HG02852 (cell line): ENCODE measurements at regions not wholly inside any gene's neighbourhood (a gene's known extent, or its start where the extent isn't known, plus 50 kb on each side); places are given as distances from the start of the nearest gene placed in this dataset.

Source experiments
- ATAC-seq: cut with Tn5 transposase; IDR thresholded peaks from one replicate; pipeline ENCODE4 v1.9.1; 2021; ENCODE audit warnings: mild to moderate bottlenecking, moderate library complexity; ENCODE audit not compliant: unreplicated experiment

DNA sequence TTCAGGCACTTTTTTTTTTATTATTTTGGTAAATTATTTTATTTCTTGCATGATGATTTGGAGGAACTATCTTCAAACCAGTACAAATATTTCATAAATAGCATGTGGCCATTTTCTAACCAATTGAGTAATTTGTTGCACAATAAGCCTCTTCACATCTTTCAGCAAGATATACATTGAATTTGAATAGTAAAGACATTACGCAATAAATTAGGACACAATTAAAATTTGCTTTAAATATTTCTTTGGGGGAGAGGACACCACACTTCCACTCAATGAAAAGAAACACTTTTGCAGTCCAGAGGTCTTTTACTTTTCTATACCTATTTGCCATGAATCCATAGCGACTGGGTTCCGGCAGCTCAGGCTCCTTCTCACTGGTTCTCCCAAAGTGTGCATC is 762.6 kb upstream of the GOLIM4 start:
- no peak for ATAC-seq

DNA sequence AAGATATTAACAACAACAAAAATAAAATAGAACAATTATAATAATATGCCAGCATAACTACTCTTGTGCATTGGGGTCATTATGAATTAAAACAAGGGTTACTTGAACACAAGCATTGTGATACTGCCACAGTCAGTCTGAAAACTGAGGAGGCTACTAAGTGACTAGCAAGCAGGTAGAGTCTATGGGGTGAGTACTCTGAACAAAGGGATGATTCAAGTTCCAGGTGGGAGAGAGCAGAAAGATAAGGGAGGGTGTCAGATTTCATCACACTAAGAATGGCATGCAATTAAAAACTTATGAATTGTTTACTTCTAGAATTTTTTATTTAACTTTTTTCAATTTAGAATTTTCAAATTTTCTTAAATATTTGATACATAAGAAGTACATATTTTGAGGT is 754.4 kb upstream of the GOLIM4 start:
- ATAC-seq, result no peak

DNA sequence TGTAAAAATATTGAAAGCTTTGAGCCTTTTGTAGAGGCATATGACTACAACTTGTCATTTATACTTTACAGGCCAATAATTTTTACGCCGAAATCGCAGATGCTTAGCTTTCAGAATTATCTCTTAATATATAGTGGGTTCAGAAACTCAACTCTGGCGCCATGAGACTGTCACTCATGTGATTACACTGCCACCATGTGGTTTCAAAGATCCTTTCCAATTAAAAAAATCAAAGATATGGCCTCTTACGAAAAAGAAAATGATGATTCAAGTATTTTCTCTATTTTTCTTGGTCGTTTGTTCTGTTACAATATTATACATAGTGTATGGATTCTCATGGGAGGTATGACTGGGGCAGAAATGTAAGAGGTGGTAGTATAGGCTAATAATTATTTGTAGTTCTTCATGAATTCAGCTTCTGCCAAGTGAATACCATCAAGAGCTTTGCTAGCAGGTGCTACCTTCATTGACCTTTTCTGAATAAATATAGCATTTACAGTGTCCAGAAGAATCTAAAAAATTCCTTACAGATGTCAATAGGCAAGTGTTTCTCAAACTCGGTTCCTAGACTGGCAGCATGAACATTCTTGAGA is 751.7 kb upstream of the GOLIM4 start:
- ATAC-seq, result peak; percentile 77

DNA sequence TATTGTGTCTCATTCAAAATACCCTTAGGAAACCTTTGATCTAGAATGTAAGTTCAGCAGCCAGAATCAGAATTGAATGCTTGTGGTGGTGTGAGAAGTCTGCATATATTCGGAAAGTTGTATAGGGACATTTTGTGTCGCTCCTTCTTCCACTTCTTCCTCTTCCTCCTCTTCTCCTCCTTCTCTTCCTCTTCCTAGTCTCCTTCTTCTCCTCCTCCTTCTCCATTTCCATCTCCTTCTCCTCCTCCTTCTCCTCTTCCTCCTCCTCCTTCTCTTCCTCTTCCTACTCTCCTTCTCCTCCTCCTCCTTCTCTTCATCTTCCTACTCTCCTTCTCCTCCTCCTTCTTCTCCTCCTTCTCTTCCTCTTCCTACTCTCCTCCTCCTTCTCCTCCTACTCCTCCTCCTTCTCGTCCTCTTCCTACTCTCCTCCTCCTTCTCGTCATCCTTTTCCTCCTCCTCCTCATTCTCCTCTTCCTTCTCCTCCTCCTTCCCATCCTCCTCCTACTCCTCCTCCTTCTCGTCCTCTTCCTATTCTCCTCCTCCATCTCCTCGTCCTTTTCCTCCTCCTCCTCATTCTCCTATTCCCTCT is 749.3 kb upstream of the GOLIM4 start:
- ATAC-seq, result no peak

DNA sequence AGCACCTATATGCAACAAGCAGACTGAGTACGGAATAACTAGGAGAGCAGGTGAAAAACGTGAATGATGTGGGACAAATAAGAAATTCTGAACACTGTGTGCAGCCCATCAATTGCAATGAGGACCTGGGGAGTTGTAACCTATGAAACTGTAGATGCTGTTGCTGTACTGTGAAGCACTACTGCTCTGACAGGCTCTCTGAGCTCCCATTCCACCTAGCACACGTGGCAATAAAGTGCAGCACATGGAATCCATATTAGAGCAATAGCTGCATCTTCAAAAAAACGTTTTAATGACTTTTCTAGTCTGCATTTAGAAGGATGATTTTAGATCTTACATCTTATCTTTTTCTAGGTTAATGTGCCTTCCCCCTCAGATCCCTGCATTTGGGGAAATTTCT is 748.7 kb upstream of the GOLIM4 start:
- no peak for ATAC-seq

DNA sequence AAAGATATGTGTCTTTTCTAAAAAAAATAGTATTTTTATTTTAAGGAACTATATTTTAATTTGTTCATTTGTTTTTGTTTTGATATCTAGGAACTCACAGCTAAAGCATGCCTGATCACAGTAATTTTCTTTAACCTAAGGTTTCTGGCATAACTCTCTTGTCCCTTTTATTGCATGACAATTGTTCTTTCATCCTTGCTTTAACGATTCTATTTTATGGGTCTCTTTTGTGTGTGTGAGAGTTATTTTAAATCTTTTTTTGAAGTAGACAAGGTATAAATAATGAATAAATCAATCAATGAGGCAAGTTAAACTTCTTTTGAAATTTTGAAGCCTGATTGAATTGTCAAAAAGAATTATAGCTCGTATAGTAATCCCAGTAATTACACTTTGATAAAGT is 747.8 kb upstream of the GOLIM4 start:
- no peak for ATAC-seq

DNA sequence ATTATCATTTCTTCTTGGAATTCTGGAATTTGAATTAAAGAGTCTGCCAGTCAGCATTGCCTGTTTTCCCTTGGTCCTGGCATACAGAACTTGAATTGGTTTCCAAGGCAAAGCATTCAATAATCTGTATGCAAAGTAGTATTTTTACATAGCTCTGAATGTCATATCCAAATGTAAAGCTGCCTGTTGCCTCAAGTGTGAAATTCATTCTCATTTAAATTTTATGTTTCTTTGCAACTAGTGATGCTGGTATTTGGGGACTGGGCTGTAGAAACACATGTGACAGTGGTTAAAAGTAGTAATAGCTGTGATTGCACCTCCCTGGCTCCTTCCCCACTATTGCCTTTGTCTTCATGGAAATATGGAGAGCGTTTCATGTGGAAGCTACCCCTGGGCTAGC is 743.9 kb upstream of the GOLIM4 start:
- ATAC-seq, result no peak

DNA sequence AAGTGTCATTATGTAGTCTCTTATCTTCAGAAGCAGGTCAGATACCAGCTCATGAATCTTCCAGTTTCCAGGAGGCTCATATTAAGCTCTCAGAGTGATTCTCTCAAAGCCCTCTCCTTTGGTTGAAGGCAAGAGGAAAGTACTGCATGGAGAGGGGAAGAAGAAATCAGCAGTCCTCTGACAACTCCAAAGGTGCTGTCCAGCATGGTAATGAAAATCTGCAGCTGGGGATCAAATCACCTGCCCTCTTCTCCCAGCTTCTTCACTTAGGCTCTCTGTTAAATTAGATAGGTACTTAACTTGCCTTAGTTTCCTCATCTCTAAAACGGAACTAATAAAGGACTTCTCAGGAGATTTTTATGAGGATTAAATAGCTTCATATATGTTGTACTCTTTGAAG is 738.8 kb upstream of the GOLIM4 start:
- ATAC-seq, result no peak

DNA sequence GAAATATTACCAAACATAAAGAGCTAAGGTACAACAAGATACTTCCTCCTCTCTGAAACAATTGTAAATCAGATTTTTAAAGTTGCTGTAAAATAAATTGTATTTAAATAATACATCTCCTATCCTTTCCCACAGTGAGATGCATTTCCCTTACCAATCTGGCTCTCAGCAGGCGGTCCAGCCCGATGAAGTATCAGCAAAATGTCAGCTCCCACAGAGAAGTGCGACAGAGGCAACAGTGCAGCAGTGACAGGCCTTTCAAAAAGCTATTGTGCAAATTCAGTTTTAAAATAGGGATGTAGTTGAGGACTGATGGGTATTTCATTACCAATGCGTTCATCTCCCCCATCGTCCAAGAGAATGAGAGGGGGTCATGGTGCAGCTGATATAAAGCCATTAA is 733.2 kb upstream of the GOLIM4 start:
- ATAC-seq, result no peak

DNA sequence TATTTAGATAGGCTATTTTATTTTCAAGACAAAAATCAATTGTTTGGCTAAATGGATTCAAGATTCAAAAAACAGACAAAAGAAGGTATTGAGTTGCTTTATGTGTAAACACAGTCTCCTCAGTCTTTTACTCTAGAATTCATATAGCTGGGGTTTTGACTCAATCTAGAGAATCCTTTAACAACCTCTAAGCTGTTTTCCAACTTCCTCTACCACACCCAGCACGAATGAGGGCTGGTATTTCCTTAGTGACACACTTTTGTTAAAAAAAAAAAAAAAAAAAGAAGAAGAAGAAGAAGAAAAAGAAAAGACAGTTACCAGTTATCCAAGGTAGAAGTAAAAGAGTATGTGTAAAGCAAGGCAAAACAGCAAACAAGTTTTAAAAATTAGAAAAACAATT is 732.8 kb upstream of the GOLIM4 start:
- ATAC-seq, result no peak

DNA sequence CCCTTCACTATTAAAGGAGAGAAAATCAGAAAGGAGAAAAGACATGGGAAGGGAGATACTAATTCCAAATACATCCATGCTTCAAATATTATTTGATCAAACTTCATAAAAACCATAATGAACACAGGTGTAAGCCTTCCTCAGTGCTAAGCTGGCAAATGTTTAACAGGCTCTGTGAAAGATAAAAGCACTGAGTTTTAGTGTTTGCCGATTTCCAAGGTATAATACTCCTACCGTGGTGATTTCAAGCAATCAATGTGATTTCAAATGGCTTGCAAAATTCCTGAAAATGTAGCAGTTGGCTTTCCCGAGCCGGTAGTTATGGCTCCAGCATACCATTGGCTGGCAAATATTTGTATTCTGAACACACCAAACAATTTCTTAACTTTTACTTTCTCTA is 732.3 kb upstream of the GOLIM4 start:
- ATAC-seq, result no peak

DNA sequence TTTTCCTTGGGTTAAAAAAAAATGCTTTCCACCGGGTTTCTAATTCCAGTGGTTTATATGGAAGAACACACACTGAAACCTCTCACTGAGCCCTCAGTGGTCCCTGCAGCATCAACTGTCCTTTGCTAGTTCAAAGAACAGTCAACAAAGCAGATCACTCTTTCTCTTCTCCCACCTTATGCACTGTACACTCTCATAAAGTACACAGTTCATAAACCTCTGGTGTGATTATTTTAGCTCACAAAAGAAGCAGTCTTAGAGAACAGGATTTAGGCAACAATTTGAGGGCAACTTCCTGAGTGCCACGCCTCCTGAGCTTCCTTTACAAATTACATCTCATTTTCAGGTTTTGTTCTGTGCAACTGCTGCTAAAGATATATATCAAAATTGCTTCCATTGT is 728.4 kb upstream of the GOLIM4 start:
- no peak for ATAC-seq

DNA sequence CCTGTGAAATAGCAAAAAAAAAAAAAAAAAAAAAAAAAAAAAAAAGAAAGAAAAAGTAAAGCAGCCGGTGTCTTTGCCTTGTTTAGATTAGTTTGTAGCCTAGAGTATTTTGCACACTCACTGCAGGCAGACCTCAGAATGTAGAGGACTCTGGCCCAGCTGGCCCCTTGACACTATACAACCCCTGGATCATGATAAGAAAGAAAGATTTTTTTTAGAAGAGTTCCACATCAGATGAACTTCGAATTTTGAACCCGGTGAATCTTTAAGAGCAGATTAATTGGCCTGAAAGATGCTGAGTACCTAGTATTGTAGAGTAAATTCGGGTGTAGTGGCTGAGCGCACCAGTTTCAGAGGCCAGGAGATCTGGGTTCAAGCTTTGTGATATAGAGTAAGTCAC is 727.7 kb upstream of the GOLIM4 start:
- no peak for ATAC-seq

DNA sequence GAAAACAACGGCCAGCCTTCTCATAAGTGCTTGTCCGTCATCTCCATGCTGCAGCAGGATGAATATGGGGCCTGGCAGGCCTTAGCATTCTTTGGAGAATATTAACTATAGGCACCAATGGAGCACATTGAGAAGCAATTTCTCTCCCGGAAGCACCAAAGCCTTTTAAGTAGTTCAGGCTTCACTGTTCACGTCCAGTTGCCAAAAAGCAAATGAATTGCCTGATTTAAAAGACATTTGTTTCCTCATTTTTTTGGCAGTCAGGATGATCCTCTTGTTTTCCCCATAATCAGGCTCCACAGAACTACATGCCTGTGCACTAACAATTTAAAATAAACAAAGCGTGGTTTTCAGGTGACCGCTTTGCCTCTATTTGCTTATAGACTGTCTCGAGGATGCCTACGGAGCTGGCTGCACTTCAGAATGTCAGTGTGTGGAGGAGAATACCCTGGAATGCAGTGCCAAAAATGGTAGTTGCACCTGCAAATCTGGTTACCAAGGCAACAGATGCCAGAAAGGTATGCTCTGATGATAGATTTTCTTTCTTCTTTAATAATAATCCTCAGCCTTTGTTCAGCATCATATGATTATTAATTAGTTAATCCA is 725.2 kb upstream of the GOLIM4 start:
- no peak for ATAC-seq

DNA sequence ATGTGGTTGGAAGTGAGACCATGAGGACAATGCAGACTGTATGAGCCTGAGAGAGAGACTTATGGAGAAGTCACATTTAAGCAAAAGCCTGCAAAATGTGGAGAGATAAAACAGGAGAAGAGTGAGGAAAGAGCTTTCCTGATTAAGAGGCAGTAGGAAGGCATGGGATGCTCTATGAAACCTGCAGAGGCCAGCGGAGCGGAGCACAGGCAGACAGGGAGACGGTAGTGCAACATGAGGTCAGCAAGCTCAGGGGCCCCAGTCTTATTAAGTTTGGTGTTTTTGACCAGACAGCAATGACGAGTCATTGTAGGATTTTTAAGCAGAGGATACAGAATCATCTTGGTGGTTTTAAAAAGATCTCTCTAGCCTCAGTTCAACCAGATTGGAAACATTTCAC is 721.5 kb upstream of the GOLIM4 start:
- ATAC-seq, result no peak

DNA sequence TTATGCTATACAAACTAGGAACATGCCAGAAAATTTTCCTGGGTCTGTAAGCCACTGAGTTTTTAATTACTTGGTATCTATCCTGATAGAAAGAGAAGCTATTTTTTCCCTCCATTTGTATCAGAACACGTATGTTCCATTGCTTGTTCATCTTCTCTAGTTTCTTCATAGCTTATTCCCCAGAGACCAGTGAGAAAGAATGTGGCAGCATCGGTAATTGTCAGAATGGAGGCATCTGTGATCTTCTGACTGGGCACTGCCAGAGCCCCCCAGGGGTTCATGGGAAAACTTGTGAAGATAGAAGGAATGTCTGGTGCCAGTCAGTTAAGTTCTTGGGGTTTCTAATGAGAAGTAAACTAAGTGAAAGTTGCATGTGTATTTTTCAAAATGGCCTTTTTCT is 720.2 kb upstream of the GOLIM4 start:
- no peak for ATAC-seq

DNA sequence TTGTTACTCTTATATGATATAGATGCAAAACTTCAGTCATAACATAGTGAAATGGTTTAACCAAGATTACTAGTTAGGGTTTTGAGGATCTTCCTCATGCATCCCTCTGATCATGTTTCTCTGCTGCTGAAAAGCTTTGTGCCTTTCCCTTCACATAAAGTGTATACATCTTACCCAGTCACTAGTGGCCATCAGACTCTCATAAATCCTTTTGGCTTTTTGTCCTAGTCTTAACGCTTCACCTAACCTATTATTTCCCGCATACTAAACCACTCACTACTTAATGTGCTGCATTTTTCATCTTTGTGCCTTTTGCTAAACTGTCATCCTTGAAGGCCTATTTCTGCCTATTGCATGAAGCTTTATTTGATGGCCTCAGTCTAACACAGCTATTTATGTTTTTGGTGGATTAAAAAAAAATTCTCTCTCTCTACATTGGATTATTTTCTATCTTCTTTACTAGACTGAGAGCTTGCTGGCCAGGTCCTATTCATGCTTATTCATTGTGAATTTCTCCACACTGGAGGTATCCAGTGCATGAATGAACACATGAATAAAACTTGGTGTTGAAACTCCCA is 717.6 kb upstream of the GOLIM4 start:
- no peak for ATAC-seq

DNA sequence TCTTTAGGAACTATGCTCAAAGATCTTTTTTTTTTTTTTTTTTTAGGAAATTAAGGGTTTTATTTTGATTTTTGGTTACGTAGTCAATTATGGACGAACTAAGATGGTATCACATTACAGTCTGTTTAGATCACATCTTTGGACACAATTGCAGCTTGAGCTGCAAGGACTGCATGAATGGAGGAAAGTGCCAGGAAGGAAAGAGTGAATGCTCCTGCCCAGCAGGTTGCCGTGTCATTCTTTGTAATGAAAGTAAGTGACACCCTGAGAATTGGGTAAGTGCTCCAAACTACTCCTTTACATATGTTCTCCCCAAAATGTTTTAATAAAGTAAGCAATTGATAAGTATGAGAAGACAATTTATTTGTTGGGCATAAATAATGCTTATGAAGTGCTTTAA is 716.5 kb upstream of the GOLIM4 start:
- no peak for ATAC-seq

DNA sequence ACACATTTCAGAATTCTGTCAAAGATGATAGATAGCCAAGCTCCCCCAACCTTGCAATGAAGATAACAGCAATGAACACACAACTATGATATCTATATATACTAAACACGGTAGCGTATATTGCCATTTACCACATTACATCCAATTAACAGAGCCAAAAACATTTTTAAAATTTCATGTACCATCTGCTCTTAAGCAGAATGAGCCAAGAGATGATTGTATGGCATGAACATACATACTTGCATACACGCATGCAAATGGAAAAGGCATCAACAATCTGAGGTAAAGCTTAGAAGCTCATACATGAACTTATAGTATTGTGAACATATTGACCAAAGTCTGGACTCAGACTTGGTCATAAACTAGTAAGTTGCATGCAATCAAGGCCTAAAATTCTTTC is 712.9 kb upstream of the GOLIM4 start:
- ATAC-seq, result no peak

DNA sequence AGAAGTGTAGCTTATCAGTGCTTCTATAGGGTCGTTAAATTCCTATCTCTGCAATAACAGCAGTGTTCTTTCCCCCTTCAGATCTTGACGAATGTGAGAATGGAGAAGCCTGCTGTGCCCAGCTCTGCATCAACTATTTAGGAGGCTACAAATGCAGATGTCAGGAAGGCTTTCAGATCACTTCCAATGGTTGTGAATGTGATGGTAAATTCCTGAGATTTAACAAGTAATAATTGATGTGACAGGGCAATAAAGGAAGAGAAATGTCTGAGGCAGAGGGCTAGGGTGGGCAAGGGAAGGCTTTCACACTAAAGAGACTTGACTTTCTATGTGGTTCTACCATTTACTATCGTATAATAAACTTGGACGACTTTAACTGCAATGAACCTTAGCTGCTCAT is 711.7 kb upstream of the GOLIM4 start:
- ATAC-seq, result no peak

DNA sequence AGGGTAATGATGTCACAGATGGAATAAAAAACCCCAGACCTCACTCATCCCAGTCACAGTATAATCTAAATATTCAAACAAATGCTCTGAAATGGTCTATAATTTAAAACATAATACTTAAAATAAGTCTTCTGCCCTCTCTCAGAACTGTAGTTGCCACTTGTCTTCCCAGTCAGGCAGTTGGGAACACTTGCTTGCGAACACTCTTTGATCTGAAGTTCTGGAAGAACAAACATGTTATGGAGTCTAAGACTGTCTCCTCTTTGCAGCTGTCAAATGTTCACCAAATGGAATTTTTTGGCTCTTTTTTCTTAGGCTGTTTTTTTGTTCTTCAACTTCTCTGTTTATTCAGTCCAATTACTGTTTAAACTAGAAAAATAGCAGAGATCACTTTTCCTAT is 711.1 kb upstream of the GOLIM4 start:
- ATAC-seq, result no peak

DNA sequence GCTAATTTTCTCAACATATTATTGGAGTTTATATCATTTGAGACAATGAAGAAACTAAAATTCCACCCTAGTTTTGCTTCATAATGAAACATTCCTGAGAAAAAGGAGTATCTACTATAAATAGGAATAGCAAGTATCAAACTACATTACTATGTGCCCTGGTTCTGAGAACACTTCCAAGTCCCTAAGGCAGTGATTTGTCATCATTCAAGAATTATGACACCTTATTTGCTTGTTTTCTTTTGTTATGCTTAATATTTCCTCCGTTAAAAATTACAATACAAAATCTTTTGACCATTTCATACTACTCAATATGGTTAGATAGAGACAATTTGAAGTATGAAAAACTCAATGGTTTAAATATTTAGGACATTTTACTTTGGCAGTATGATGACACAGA is 707.8 kb upstream of the GOLIM4 start:
- no peak for ATAC-seq

DNA sequence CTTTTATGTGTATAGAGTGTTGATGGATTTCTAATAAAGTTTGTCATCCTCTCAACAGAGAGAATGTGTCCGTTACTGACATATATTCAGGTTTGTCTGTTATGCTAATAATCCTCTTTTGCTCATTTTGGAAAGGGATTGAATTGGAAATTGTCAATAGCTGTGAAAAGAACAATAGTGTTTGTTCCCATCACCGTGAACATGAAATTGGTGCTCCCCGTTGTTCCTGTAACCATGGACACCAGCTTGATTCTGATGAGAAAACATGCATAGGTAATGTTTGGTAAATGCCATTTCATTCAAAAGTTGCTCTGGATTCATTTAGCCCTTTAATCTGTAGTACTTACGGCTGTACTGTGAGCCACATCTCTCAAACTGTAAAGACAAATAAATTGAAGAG is 707.0 kb upstream of the GOLIM4 start:
- no peak for ATAC-seq
